ENCODE measurements at regions not wholly inside any gene's neighbourhood (a gene's known extent, or its start where the extent isn't known, plus 50 kb on each side); places are given as distances from the start of the nearest gene placed in this dataset.

DNA sequence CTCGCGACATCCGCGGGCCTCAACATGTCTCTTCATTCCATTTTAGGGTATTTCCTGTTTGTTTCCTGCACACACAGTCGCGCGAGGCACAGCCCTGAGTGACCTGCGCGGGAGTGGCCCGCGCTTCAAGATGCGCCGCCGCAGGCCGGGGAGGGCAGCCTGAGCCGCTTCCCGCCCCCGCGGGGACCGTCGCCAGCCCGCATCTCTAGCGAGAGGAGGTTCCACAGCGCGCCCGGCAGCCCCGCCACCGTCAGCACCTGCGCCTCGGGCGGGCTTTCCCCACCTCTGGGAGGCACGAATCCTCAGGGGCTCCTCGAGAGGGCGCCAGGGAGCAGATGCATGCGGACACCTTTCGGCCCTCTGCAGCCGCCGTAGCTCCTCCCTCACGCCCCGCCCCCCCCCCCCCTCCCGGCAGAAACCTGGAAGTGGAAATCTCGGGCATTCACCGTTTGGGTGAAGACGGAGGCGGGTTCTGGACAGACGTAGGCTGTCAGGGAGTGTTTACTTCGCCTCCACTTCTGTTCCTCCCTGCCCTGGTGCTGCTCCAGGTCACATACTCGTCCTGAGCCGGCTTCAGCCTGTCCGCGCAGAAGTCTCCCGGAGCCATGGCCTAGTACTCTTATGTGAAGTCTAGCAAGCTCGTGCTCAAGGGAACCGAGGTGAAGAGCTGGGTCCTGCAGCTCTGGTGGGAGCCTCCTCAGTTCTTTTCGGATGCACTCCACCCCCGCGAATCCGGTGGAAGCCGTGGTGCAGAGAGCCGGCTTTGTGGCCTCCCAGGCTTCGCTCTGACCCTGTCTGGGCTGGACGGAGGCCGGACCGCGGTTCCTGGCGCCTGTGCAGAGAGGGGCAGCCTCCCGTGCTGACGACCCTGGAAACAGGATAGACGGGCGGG lies 880.5 kb upstream of the DEFB115 start (continued):
- TF ChIP-seq DPF2 (CRISPR knock-in tag; IDR thresholded peaks at IDR 0.05; ENCODE audit: borderline replicate concordance, low read depth) (no peak), ZNF777 (CRISPR knock-in tag; IDR thresholded peaks at IDR 0.05) (peak; percentile 82), ZFX (CRISPR knock-in tag; IDR thresholded peaks at IDR 0.05; ENCODE audit: low read depth) (peak; percentile 95), ARNTL (CRISPR knock-in tag; IDR thresholded peaks at IDR 0.05) (no peak), KAT7 (CRISPR knock-in tag; IDR thresholded peaks at IDR 0.05; ENCODE audit: borderline replicate concordance) (0 out of 2 replicates have a peak, but pooled peaks have one; percentile 51), GATA4 (IDR thresholded peaks at IDR 0.05; ENCODE audit: borderline replicate concordance, low read depth) (no peak; the same call in 1 of the 2 replicates), ZNF501 (CRISPR knock-in tag; IDR thresholded peaks at IDR 0.05) (peak; percentile 91), THAP8 (CRISPR knock-in tag; IDR thresholded peaks at IDR 0.05; ENCODE audit: borderline replicate concordance) (peak; percentile 92), SP5 (CRISPR knock-in tag; IDR thresholded peaks at IDR 0.05; ENCODE audit: borderline replicate concordance, low read depth) (peak; percentile 36), ETV6 (CRISPR knock-in tag; conservative IDR thresholded peaks at IDR 0.05) (no peak), ARNT2 (CRISPR knock-in tag; IDR thresholded peaks at IDR 0.05; ENCODE audit: low read depth) (peak; percentile 81), ISL2 (CRISPR knock-in tag; IDR thresholded peaks at IDR 0.05) (peak; percentile 67), ZNF749 (CRISPR knock-in tag; IDR thresholded peaks at IDR 0.05; ENCODE audit: borderline replicate concordance) (peak; percentile 69; the same call in 1 of the 2 replicates), PHF8 (CRISPR knock-in tag; IDR thresholded peaks at IDR 0.05) (peak; percentile 91), WIZ (CRISPR knock-in tag; IDR thresholded peaks at IDR 0.05) (peak; percentile 88), JUNB (CRISPR knock-in tag; IDR thresholded peaks at IDR 0.05; ENCODE audit: borderline replicate concordance) (no peak)
- TF ChIP-seq, protein P1, sequence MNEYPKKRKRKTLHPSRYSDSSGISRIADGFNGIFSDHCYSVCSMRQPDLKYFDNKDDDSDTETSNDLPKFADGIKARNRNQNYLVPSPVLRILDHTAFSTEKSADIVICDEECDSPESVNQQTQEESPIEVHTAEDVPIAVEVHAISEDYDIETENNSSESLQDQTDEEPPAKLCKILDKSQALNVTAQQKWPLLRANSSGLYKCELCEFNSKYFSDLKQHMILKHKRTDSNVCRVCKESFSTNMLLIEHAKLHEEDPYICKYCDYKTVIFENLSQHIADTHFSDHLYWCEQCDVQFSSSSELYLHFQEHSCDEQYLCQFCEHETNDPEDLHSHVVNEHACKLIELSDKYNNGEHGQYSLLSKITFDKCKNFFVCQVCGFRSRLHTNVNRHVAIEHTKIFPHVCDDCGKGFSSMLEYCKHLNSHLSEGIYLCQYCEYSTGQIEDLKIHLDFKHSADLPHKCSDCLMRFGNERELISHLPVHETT (CRISPR knock-in tag; conservative IDR thresholded peaks at IDR 0.05) = peak; percentile 64; the same call in 1 of the 2 replicates
- TF ChIP-seq, protein P2, sequence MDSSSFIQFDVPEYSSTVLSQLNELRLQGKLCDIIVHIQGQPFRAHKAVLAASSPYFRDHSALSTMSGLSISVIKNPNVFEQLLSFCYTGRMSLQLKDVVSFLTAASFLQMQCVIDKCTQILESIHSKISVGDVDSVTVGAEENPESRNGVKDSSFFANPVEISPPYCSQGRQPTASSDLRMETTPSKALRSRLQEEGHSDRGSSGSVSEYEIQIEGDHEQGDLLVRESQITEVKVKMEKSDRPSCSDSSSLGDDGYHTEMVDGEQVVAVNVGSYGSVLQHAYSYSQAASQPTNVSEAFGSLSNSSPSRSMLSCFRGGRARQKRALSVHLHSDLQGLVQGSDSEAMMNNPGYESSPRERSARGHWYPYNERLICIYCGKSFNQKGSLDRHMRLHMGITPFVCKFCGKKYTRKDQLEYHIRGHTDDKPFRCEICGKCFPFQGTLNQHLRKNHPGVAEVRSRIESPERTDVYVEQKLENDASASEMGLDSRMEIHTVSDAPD (CRISPR knock-in tag; IDR thresholded peaks at IDR 0.05) = no peak
- TF ChIP-seq, protein P3, sequence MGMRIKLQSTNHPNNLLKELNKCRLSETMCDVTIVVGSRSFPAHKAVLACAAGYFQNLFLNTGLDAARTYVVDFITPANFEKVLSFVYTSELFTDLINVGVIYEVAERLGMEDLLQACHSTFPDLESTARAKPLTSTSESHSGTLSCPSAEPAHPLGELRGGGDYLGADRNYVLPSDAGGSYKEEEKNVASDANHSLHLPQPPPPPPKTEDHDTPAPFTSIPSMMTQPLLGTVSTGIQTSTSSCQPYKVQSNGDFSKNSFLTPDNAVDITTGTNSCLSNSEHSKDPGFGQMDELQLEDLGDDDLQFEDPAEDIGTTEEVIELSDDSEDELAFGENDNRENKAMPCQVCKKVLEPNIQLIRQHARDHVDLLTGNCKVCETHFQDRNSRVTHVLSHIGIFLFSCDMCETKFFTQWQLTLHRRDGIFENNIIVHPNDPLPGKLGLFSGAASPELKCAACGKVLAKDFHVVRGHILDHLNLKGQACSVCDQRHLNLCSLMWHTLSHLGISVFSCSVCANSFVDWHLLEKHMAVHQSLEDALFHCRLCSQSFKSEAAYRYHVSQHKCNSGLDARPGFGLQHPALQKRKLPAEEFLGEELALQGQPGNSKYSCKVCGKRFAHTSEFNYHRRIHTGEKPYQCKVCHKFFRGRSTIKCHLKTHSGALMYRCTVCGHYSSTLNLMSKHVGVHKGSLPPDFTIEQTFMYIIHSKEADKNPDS (CRISPR knock-in tag; IDR thresholded peaks at IDR 0.05) = 0 out of 2 replicates have a peak, but pooled peaks have one; percentile 55
- TF ChIP-seq, protein P4, sequence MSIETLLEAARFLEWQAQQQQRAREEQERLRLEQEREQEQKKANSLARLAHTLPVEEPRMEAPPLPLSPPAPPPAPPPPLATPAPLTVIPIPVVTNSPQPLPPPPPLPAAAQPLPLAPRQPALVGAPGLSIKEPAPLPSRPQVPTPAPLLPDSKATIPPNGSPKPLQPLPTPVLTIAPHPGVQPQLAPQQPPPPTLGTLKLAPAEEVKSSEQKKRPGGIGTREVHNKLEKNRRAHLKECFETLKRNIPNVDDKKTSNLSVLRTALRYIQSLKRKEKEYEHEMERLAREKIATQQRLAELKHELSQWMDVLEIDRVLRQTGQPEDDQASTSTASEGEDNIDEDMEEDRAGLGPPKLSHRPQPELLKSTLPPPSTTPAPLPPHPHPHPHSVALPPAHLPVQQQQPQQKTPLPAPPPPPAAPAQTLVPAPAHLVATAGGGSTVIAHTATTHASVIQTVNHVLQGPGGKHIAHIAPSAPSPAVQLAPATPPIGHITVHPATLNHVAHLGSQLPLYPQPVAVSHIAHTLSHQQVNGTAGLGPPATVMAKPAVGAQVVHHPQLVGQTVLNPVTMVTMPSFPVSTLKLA (IDR thresholded peaks at IDR 0.05) = no peak
